OCI-LY1 (cell line): ENCODE measurements at regions not wholly inside any gene's neighbourhood (a gene's known extent, or its start where the extent isn't known, plus 50 kb on each side); places are given as distances from the start of the nearest gene placed in this dataset.

Experiments
- CTCF ChIP-seq: fragments of 200-600 bp; sonication (generic), shearing (Covaris generic); IDR thresholded peaks from 2 replicates; pipeline ENCODE4 v1.5.1; 2017; ENCODE audit warnings: mild to moderate bottlenecking, antibody characterized with exemption, low read length, moderate library complexity, mixed read lengths
- EZH2 ChIP-seq: fragments of 200-600 bp; sonication (generic), shearing (Covaris generic); IDR thresholded peaks from 2 replicates; pipeline ENCODE4 v1.8.0; 2017; ENCODE audit warnings: borderline replicate concordance, mixed run types, mild to moderate bottlenecking, antibody characterized with exemption, low read length, moderate library complexity, mixed read lengths

DNA sequence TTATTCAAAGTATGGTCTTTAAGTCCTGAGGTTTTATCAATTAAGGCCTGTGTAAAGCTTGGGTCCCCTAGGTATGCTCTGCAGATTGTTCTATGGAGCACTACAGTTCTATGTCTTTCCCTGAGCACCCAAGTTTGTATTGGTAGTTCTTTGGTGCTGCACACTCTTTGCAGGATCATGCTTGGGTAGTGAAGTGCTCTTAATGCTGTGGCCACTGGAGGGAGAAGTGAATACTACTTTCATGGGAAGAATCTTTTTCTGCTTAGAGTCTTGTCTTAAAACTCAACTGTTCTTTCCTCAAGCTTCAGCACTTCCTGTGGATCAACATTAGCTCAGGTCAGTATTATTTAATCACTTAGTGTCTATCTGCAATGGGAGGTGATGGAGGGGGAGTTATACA, 93.6 kb upstream of the CFAP20DC start:
- TF ChIP-seq CTCF, result no peak
- TF ChIP-seq EZH2, result no peak
